Keratinocyte (primary cell): ENCODE measurements at regions not wholly inside any gene's neighbourhood (a gene's known extent, or its start where the extent isn't known, plus 50 kb on each side); places are given as distances from the start of the nearest gene placed in this dataset.

Experiments
- EZH2 ChIP-seq: IDR thresholded peaks from one replicate; pipeline ENCODE4 v1.6.1; 2012; ENCODE audit warnings: inconsistent platforms, mild to moderate bottlenecking, low read length, moderate library complexity
- TF ChIP-seq, protein P1 (sequence below), 3 experiments: IDR thresholded peaks in 1 of 3; conservative IDR thresholded peaks in 1 of 3; optimal IDR thresholded peaks in 1 of 3; 2 replicates in 2 of 3; 3 replicates in 1 of 3; pipeline versions ENCODE3 to v1.5.1; 2011; ENCODE audit warnings: low read length in 3 of 3, mild to moderate bottlenecking in 3 of 3, moderate library complexity in 2 of 3, control low read depth in 1 of 3, inconsistent platforms in 1 of 3; ENCODE audit not compliant: insufficient read depth in 2 of 3; ENCODE audit errors: extremely low read depth in 1 of 3

- TF ChIP-seq, protein P1, sequence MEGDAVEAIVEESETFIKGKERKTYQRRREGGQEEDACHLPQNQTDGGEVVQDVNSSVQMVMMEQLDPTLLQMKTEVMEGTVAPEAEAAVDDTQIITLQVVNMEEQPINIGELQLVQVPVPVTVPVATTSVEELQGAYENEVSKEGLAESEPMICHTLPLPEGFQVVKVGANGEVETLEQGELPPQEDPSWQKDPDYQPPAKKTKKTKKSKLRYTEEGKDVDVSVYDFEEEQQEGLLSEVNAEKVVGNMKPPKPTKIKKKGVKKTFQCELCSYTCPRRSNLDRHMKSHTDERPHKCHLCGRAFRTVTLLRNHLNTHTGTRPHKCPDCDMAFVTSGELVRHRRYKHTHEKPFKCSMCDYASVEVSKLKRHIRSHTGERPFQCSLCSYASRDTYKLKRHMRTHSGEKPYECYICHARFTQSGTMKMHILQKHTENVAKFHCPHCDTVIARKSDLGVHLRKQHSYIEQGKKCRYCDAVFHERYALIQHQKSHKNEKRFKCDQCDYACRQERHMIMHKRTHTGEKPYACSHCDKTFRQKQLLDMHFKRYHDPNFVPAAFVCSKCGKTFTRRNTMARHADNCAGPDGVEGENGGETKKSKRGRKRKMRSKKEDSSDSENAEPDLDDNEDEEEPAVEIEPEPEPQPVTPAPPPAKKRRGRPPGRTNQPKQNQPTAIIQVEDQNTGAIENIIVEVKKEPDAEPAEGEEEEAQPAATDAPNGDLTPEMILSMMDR (optimal IDR thresholded peaks at IDR 0.05 in 1 of 3, IDR thresholded peaks at IDR 0.05 in 1 of 3, conservative IDR thresholded peaks at IDR 0.05 in 1 of 3; ENCODE audit: extremely low read depth in 1 of 3, insufficient read depth in 2 of 3, low read length in 3 of 3), result no peak
- TF ChIP-seq EZH2, result no peak
Measured at GRCh38 chr20:53873230-53873604, 197.2 kb downstream of the BCAS1 start.
